ENCODE measurements at regions not wholly inside any gene's neighbourhood (a gene's known extent, or its start where the extent isn't known, plus 50 kb on each side); places are given as distances from the start of the nearest gene placed in this dataset.

GRCh38 chr18:57866355-57866754, 63.2 kb upstream of the ATP8B1 start:
- no peak for DNase-seq

GRCh38 chr18:57864615-57865121, 61.6 kb upstream of the ATP8B1 start:
- DNase-seq, result no peak

GRCh38 chr18:57863706-57864105, 60.6 kb upstream of the ATP8B1 start:
- DNase-seq, result no peak

GRCh38 chr18:57859314-57859713, 56.2 kb upstream of the ATP8B1 start:
- DNase-seq, result no peak

- DNase-seq, result no peak
Measured at GRCh38 chr18:57856557-57857280, 53.6 kb upstream of the ATP8B1 start.

GRCh38 chr18:57856128-57856527, 53.0 kb upstream of the ATP8B1 start:
- DNase-seq, result no peak

- no peak for DNase-seq
Measured at GRCh38 chr18:57855551-57855950, 52.4 kb upstream of the ATP8B1 start.

- no peak for DNase-seq
Measured at GRCh38 chr18:57854726-57855125, 51.6 kb upstream of the ATP8B1 start.

- no peak for DNase-seq
Measured at GRCh38 chr18:57853864-57854263, 50.7 kb upstream of the ATP8B1 start.

GRCh38 chr18:57853133-57853532, 50.0 kb upstream of the ATP8B1 start:
- no peak for DNase-seq
